ENCODE measurements at regions not wholly inside any gene's neighbourhood (a gene's known extent, or its start where the extent isn't known, plus 50 kb on each side); places are given as distances from the start of the nearest gene placed in this dataset.
"Not testable (repeated sequence)": the region's sequence is repeated elsewhere in the genome, so short reads cannot be mapped to it uniquely, and the experiment has no call there.

- DNase-seq, result peak; percentile 66
These were observed 57.1 kb upstream of the KMT2E start for GRCh38 chr7:104956753-104957450.

GRCh38 chr7:104958371-104958865, 55.6 kb upstream of the KMT2E start:
- no peak for DNase-seq

DNA sequence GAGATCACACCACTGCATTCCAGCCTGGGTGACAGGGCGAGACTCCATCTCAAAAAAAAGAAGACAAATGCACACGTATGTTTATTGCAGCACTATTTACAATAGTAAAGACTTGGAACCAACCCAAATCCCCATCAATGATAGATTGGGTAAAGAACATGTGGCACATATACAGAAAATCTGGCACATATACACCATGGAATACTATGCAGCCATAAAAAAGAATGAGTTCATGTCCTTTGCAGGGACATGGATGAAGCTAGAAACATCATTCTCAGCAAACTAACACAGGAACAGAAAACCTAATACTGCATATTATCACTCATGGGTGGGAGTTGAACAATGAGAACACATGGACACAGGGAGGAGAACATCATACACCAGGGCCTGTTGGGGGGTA, 54.5 kb upstream of the KMT2E start:
- not testable (repeated sequence) for DNase-seq

GRCh38 chr7:104960741-104961448, 53.1 kb upstream of the KMT2E start:
- DNase-seq, result peak; percentile 92

- DNase-seq, result no peak
These were observed 52.2 kb upstream of the KMT2E start for GRCh38 chr7:104961821-104962220.

DNA sequence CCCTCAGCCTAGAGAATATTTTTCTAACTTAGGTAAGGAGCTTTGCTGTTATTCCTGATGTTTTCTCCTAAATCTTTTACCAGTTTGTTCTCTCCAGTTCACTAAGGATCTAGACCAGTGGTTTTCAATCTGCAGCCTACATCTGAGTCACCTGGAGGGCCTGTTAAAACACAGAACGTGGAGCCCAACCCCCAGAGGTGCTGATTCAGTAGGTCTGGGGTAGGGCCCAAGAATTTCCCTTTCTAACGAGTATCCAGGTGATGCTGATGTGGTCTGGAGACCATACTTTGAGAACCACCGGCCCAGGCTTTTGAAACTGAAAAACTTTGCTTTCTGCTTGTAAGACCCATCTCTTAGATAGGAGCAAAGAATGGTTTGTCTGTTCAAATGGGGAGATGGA, 51.2 kb upstream of the KMT2E start:
- DNase-seq, result no peak

DNA sequence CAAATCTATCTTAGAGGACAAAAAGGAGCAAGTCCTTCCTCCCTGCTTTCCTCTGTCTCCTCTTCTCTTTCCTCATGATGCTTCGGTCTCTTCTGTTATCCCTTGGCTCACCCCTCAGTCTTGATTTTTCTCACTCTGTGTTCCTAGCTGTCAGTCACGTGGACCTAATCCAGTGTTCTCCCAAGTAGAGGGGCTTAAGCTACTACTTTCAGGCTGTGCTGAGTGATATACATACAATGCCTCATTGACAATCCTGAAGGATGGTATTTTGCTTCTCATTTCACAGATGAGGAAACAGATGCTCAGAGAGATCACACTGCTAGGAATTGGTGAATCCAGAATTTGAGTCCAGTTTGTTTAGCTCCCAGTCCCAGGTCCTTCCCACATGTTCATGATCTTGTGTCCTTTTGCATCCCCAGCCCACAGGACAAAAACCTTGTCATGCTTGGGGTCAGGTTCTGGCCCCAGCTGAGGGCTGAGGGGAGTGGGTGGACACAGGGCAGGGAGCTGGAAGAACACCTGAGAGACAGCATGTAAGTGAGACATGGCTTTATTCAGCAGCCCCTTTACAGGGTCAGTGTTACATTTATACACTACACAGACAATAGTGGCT, 50.5 kb upstream of the KMT2E start:
- no peak for DNase-seq

DNA sequence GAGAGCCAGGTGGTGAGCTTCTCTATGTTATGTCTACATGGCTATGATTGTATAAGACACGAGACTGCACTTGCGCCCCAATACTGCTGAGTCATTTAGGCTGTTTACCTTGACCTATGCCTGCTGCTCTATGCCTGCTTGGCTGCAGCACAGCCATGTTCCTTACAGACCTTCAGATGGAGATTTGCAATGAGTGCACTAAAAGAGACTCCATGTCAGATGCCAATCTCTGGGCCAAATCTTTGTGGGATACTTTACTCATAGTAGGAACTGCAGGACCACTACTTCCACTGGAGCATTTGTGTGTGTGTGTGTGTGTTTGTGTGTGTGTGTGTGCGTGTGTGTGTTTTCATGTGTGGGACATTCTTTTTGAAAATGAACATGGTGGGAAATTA, 50.0 kb upstream of the KMT2E start:
- no peak for DNase-seq
